ENCODE measurements at regions not wholly inside any gene's neighbourhood (a gene's known extent, or its start where the extent isn't known, plus 50 kb on each side); places are given as distances from the start of the nearest gene placed in this dataset.

DNA sequence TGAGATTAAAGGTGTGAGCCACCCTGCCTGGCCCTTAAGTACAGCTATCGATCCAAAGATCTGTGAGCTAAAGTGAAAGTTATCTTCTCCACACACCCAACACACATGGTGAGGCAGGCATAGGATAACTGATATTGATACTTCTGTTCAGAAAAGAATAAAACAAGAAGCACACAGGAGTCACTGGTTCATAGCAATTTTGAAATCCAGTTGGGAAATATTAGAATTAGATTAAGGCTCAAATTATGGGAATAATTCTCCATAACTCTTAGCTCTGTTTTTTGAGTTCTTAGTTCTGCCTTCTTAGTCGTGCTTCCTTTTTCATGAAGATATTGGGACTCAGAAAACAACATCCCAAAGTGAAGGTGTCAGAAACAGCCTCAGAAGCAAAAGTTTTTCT, 186.0 kb upstream of the PLXNC1 start:
- no peak for DNase-seq (ENCODE audit: low spot score, unreplicated experiment)
- H3K36me3 Mint-ChIP-seq (ENCODE audit: insufficient read depth) = no peaks in the 10 kb centered on the region
- H3K27me3 Mint-ChIP-seq = peaks cover 5% of the 10 kb centered on the region
- H3K4me3 Mint-ChIP-seq (ENCODE audit: low read depth) = no peak overlapping the region
- H3K9me3 Mint-ChIP-seq (ENCODE audit: low read depth) = peaks cover 12% of the 10 kb centered on the region
- no peak overlapping the region for H3K27ac Mint-ChIP-seq
- no peaks in the 10 kb centered on the region for H3K4me1 Mint-ChIP-seq (ENCODE audit: low read depth)
- TF ChIP-seq, protein P1, sequence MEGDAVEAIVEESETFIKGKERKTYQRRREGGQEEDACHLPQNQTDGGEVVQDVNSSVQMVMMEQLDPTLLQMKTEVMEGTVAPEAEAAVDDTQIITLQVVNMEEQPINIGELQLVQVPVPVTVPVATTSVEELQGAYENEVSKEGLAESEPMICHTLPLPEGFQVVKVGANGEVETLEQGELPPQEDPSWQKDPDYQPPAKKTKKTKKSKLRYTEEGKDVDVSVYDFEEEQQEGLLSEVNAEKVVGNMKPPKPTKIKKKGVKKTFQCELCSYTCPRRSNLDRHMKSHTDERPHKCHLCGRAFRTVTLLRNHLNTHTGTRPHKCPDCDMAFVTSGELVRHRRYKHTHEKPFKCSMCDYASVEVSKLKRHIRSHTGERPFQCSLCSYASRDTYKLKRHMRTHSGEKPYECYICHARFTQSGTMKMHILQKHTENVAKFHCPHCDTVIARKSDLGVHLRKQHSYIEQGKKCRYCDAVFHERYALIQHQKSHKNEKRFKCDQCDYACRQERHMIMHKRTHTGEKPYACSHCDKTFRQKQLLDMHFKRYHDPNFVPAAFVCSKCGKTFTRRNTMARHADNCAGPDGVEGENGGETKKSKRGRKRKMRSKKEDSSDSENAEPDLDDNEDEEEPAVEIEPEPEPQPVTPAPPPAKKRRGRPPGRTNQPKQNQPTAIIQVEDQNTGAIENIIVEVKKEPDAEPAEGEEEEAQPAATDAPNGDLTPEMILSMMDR (IDR thresholded peaks at IDR 0.05; ENCODE audit: unreplicated experiment) = no peak

DNA sequence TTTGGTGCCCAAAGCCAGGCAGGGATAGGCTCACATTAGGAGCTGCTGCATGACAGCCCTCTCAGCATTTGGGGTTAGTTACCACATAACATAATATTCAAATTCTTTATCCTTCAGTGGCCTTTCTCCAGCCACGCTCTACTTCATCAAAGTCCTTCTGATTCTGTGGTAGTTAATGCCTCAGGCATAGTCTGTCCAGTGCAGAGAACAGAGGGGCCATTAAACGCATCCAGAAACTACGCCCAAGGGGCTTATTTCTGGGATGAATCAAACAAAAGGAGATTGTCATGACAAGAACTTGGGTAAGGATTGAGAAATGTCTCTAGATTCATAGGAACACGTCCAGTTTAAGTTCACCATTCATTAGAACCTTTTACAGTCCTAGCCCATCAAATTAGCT, 183.4 kb upstream of the PLXNC1 start:
- TF ChIP-seq, protein P1 (IDR thresholded peaks at IDR 0.05; ENCODE audit: unreplicated experiment) = no peak
- no peak for DNase-seq (ENCODE audit: low spot score, unreplicated experiment)
- Mint-ChIP-seq H3K36me3 (ENCODE audit: insufficient read depth) (no peaks in the 10 kb centered on the region), H3K4me1 (ENCODE audit: low read depth) (no peaks in the 10 kb centered on the region), H3K9me3 (ENCODE audit: low read depth) (peaks cover 12% of the 10 kb centered on the region), H3K27me3 (peaks cover 12% of the 10 kb centered on the region), H3K4me3 (ENCODE audit: low read depth) (no peak overlapping the region), H3K27ac (no peak overlapping the region)

DNA sequence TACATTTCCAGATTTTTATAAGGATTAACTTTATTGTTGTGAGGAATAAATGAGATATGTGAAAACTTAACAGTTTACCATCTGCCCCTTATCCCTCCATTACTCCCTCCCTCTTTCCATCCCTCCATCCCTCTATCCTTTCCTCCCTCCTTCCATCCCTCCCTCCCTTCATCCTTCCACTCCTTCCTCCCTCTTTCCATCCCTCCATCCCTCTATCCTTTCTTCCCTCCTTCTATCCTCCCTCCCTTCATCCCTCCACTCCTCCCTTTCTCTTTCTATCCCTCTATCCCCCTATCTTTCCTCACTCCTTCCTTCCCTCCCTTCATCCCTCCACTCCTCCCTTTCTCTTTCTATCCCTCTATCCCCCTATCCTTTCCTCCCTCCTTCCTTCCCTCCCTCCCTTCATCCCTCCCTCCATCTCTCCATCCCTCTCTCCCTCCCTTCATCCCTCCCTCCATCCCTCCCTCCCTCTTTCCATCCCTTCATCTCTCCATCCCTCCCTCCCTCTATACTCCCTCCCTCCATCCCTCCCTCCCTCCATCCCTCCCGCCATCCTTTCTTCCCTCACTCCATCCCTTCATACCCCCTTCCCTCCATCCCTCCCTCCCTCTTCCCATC, 181.8 kb upstream of the PLXNC1 start:
- TF ChIP-seq, protein P1 (IDR thresholded peaks at IDR 0.05; ENCODE audit: unreplicated experiment) = no peak
- H3K27me3 Mint-ChIP-seq = peaks cover 12% of the 10 kb centered on the region
- no peaks in the 10 kb centered on the region for H3K9me3 Mint-ChIP-seq (ENCODE audit: low read depth)
- no peak for DNase-seq (ENCODE audit: low spot score, unreplicated experiment)
- H3K27ac Mint-ChIP-seq = no peak overlapping the region
- no peaks in the 10 kb centered on the region for H3K4me1 Mint-ChIP-seq (ENCODE audit: low read depth)
- H3K36me3 Mint-ChIP-seq (ENCODE audit: insufficient read depth) = no peaks in the 10 kb centered on the region
- H3K4me3 Mint-ChIP-seq (ENCODE audit: low read depth) = no peak overlapping the region

DNA sequence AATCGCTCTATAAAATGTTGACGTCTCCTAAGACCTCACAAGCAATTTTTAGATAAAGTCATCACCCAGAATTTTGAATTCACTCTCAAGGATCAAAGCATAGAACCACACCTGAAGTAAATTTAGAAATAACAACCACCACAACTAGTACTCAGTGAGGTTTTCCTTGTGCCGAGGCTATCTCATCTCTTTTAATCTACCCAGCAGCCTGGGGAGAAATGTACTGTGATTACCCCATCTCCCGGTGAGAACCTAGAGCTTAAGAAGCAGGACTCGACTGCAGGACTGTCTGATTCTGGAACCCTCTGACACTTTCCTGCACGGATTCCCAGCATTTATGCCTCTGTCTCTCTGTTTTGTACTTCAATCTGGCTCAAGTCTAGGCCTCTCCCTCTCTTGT, 180.9 kb upstream of the PLXNC1 start:
- no peaks in the 10 kb centered on the region for H3K9me3 Mint-ChIP-seq (ENCODE audit: low read depth)
- TF ChIP-seq, protein P1 (IDR thresholded peaks at IDR 0.05; ENCODE audit: unreplicated experiment) = no peak
- no peak for DNase-seq (ENCODE audit: low spot score, unreplicated experiment)
- H3K36me3 Mint-ChIP-seq (ENCODE audit: insufficient read depth) = no peaks in the 10 kb centered on the region
- peaks cover 12% of the 10 kb centered on the region for H3K27me3 Mint-ChIP-seq
- no peaks in the 10 kb centered on the region for H3K4me1 Mint-ChIP-seq (ENCODE audit: low read depth)
- H3K4me3 Mint-ChIP-seq (ENCODE audit: low read depth) = no peak overlapping the region
- no peak overlapping the region for H3K27ac Mint-ChIP-seq

DNA sequence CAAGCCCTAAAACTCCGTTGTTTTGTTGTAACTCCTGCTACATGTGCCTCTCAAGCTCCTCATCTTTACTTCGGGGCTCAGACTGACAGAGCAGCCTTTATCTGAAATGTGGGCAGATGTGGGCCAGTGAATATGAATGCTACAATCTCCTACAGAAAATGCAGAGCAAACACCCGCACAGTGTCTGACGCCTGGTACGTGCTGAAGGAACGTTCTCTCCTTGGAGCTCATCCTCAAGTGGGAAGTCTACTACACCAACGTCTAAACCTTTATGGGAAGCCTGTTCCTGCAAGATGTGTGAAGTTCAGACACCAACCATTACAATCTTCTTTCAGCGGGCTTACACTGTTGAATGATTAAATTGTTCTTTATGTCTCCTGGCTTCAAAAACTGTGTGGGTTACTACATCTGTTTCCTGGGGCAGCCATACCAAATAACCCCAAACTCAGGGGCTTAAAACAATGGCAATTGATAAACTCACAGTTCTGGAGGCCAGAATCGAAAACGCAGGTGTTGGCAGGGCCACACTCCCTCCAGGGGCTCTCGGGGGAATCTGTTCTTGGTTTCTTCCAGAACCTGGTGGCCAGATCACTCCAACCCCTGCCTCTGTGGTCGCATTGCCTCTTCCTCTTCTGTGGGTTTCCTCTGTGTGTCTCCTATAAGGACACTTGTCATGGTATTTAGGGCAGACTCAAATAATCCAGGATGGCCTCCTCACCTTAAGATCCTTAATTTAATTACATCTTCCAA, 179.7 kb upstream of the PLXNC1 start:
- no peaks in the 10 kb centered on the region for H3K9me3 Mint-ChIP-seq (ENCODE audit: low read depth)
- H3K27me3 Mint-ChIP-seq = peaks cover 12% of the 10 kb centered on the region
- TF ChIP-seq, protein P1 (IDR thresholded peaks at IDR 0.05; ENCODE audit: unreplicated experiment) = no peak
- DNase-seq (ENCODE audit: low spot score, unreplicated experiment) = no peak
- H3K4me1 Mint-ChIP-seq (ENCODE audit: low read depth) = peaks cover 2% of the 10 kb centered on the region
- no peaks in the 10 kb centered on the region for H3K36me3 Mint-ChIP-seq (ENCODE audit: insufficient read depth)
- H3K4me3 Mint-ChIP-seq (ENCODE audit: low read depth) = no peak overlapping the region
- no peak overlapping the region for H3K27ac Mint-ChIP-seq
